Endothelial cell of umbilical vein (primary cell): ENCODE measurements at regions not wholly inside any gene's neighbourhood (a gene's known extent, or its start where the extent isn't known, plus 50 kb on each side); places are given as distances from the start of the nearest gene placed in this dataset.

ENCODE experiments used
- BruUV-seq: library from RNA; stranded (reverse); fragments of 400-500 nt; replicated peaks from 2 replicates; lab custom pipeline; 2021; lab: Mats Ljungman, UMichigan
- CTCF ChIA-PET: fragments of 300-600, 350-600 bp; sonication (Branson Sonifier 250); formaldehyde crosslinking; loops from one replicate; lab custom pipeline; 2021; ENCODE audit warnings: antibody characterized with exemption, inconsistent platforms; lab: Charles Lee
- POLR2A ChIA-PET: fragments of 300-600, 350-600 bp; sonication (Branson Sonifier 250); formaldehyde crosslinking; loops from one replicate; lab custom pipeline; 2021; ENCODE audit warnings: antibody characterized with exemption, inconsistent platforms; lab: Charles Lee
- DNase-seq: peaks from one replicate; pipeline ENCODE4 v3.0.0-alpha.2; 2011; ENCODE audit warnings: low read depth, low spot score
- FAIRE-seq: peaks from 2 replicates; lab custom pipeline; 2011; peaks lifted over from hg19 to GRCh38; lab: Jason Lieb, UNC
- H2AFZ ChIP-seq: 2 replicates; pipeline ENCODE4 v1.6.0; 2012; ENCODE audit warnings: low read depth, low read length, control low read depth, inconsistent platforms
- H3K27ac ChIP-seq: 2 replicates; pipeline ENCODE4 v1.5.1; 2011; ENCODE audit warnings: low read depth, mild to moderate bottlenecking, control low read depth, low read length, moderate library complexity; ENCODE audit not compliant: insufficient read depth
- H3K27me3 ChIP-seq, 2 experiments: 2 replicates each; pipeline versions ENCODE4 v1.6.0 to v1.6.1; 2011; ENCODE audit warnings: low read length in 2 of 2, mixed read lengths in 1 of 2; ENCODE audit not compliant: control insufficient read depth in 2 of 2, insufficient read depth in 2 of 2
- H3K36me3 ChIP-seq, 2 experiments: 2 replicates in 1 of 2; 3 replicates in 1 of 2; pipeline ENCODE4 v1.5.1; 2011; ENCODE audit warnings: low read length in 2 of 2, mild to moderate bottlenecking in 1 of 2, moderate library complexity in 1 of 2; ENCODE audit not compliant: control insufficient read depth in 2 of 2, insufficient read depth in 2 of 2; ENCODE audit errors: extremely low read depth in 1 of 2
- H3K4me1 ChIP-seq: 3 replicates; pipeline ENCODE4 v1.5.1; 2011; ENCODE audit warnings: mild to moderate bottlenecking, low read length; ENCODE audit not compliant: control insufficient read depth, insufficient read depth; ENCODE audit errors: extremely low read depth
- H3K4me2 ChIP-seq: 2 replicates; pipeline ENCODE4 v1.6.1; 2011; ENCODE audit warnings: low read length, control low read depth, mixed read lengths; ENCODE audit not compliant: insufficient read depth
- H3K4me3 ChIP-seq, 3 experiments: fragments of 200-600 bp in 1 of 3; sonication (generic), shearing (Covaris generic) in 1 of 3; replicated peaks in 1 of 3; 2 replicates each; pipeline ENCODE4 v1.5.1; 2011 to 2016; ENCODE audit warnings: control low read depth in 3 of 3, low read length in 3 of 3, mild to moderate bottlenecking in 2 of 3, inconsistent platforms in 1 of 3, low read depth in 1 of 3, moderate library complexity in 1 of 3; ENCODE audit not compliant: insufficient read depth in 1 of 3
- H3K79me2 ChIP-seq: 2 replicates; pipeline ENCODE4 v1.6.0; 2012; ENCODE audit warnings: low read length, inconsistent platforms; ENCODE audit not compliant: control insufficient read depth, insufficient read depth
- H3K9ac ChIP-seq: replicated peaks from 2 replicates; pipeline ENCODE3; 2011; ENCODE audit warnings: low read length, control low read depth; ENCODE audit not compliant: insufficient read depth; ENCODE audit errors: extremely low read depth
- H3K9me1 ChIP-seq: replicated peaks from 3 replicates; pipeline ENCODE4 v1.6.0; 2011; ENCODE audit warnings: mild to moderate bottlenecking, low read length; ENCODE audit not compliant: control insufficient read depth, insufficient read depth; ENCODE audit errors: extremely low read depth
- H3K9me3 ChIP-seq: replicated peaks from 2 replicates; pipeline ENCODE4 v1.5.1; 2012; ENCODE audit warnings: low read length, inconsistent platforms; ENCODE audit not compliant: control insufficient read depth, insufficient read depth
- H4K20me1 ChIP-seq: replicated peaks from 2 replicates; pipeline ENCODE3; 2011; ENCODE audit warnings: mild to moderate bottlenecking, low read length; ENCODE audit not compliant: control insufficient read depth, insufficient read depth; ENCODE audit errors: extremely low read depth
- CTCF ChIP-seq, 2 donors: IDR thresholded peaks; 1 replicate in 1 of 2; 2 replicates in 1 of 2; pipeline ENCODE4 v1.5.1; 2011; ENCODE audit warnings: low read length in 2 of 2, mild to moderate bottlenecking in 2 of 2, moderate library complexity in 2 of 2, control low read depth in 1 of 2, inconsistent platforms in 1 of 2, low read depth in 1 of 2; ENCODE audit not compliant: insufficient read depth in 1 of 2; ENCODE audit errors: extremely low read depth in 1 of 2
- EZH2 ChIP-seq: IDR thresholded peaks from 2 replicates; pipeline ENCODE4 v1.6.1; 2012; ENCODE audit warnings: borderline replicate concordance, low read depth, mild to moderate bottlenecking, moderate library complexity, low read length, inconsistent platforms; ENCODE audit not compliant: severe bottlenecking
- FOS ChIP-seq: IDR thresholded peaks from 2 replicates; pipeline ENCODE4 v1.6.1; 2011; ENCODE audit warnings: mild to moderate bottlenecking, low read length, moderate library complexity, borderline replicate concordance; ENCODE audit not compliant: insufficient read depth
- GATA2 ChIP-seq: IDR thresholded peaks from 2 replicates; pipeline ENCODE4 v1.7.0; 2011; ENCODE audit warnings: low read depth, mild to moderate bottlenecking, moderate library complexity, mixed read lengths, low read length; ENCODE audit not compliant: insufficient read length, insufficient read depth
- JUN ChIP-seq: IDR thresholded peaks from 2 replicates; pipeline ENCODE4 v1.6.1; 2011; ENCODE audit warnings: borderline replicate concordance, low read depth; ENCODE audit not compliant: insufficient read length, insufficient read depth
- MAX ChIP-seq: IDR thresholded peaks from 2 replicates; pipeline ENCODE4 v1.6.1; 2011; ENCODE audit not compliant: insufficient read depth, insufficient read length
- MYC ChIP-seq: IDR thresholded peaks from one replicate; pipeline ENCODE4 v1.6.1; 2011; ENCODE audit warnings: mild to moderate bottlenecking, low read depth, low read length
- POLR2A ChIP-seq: IDR thresholded peaks from 2 replicates; pipeline ENCODE4 v1.6.1; 2012; ENCODE audit warnings: low read depth, mild to moderate bottlenecking, control low read depth, low read length
- POLR2AphosphoS5 ChIP-seq: IDR thresholded peaks from 2 replicates; pipeline ENCODE4 v1.6.1; 2012; ENCODE audit warnings: low read depth, mild to moderate bottlenecking, control low read depth, low read length, moderate library complexity; ENCODE audit not compliant: insufficient read depth
- dilution Hi-C: fragments of 300-500 bp; cut with MboI; formaldehyde crosslinking; loops from one replicate; pipeline ENCODE4 v1.15.0; 2019; ENCODE audit warnings: low sequenced_read_pairs; ENCODE audit not compliant: extremely low pct_ligation_motif_present
- intact Hi-C: fragments of 100-400 bp; cut with micrococcal nuclease; formaldehyde crosslinking; loops from one replicate; pipeline ENCODE4 v1.10.0; 2022

- POLR2A ChIA-PET, result no interaction called here
- FAIRE-seq, result no peak
- no peaks in the 10 kb centered on the region for H3K36me3 ChIP-seq
- no peak overlapping the region for H2AFZ ChIP-seq
- peak; percentile 70 for DNase-seq
- dilution Hi-C loops (no loop called here), intact Hi-C loops (loop anchor here (10.0 kb wide), 1 partner anchor 138 kb away; no protein-coding TSS in a partner anchor)
- CTCF ChIA-PET, result interaction anchor here (0.7 to 2.9 kb wide), 5 partner anchors 157 to 470 kb away, joined by 3 to 11 read pairs (median 4); no protein-coding TSS in a partner anchor
- H3K9ac ChIP-seq, result no peak overlapping the region
- no peaks in the 10 kb centered on the region for H3K27me3 ChIP-seq
- H3K9me3 ChIP-seq, result no peaks in the 10 kb centered on the region
- H3K79me2 ChIP-seq, result no peaks in the 10 kb centered on the region
- BruUV-seq, result no TSS peak
- H3K4me1 ChIP-seq, result peaks cover 57% of the 10 kb centered on the region
- no peaks in the 10 kb centered on the region for H4K20me1 ChIP-seq
- peak overlapping the region; percentile 31 for H3K27ac ChIP-seq
- no peaks in the 10 kb centered on the region for H3K9me1 ChIP-seq
- no peak overlapping the region for H3K4me2 ChIP-seq
- TF ChIP-seq CTCF (IDR thresholded peaks at IDR 0.05; ENCODE audit: extremely low read depth in 1 of 2, insufficient read depth in 1 of 2, low read depth in 1 of 2, low read length in 2 of 2) (no peak), GATA2 (no peak), POLR2A (no peak), JUN (no peak), POLR2AphosphoS5 (no peak), EZH2 (no peak), FOS (no peak), MYC (no peak), MAX (no peak)
- H3K4me3 ChIP-seq, result no peak overlapping the region
Measured at GRCh38 chr3:30512576-30512975, 93.8 kb upstream of the TGFBR2 start.
